Hematopoietic multipotent progenitor cell treated with erythropoietin and hydrocortisone succinate and interleukin-3 and kit ligand, for 6 days (in vitro differentiated cells): ENCODE measurements at regions not wholly inside any gene's neighbourhood (a gene's known extent, or its start where the extent isn't known, plus 50 kb on each side); places are given as distances from the start of the nearest gene placed in this dataset.
A peak's percentile ranks its signal among the peaks of the same experiment; 100 is the strongest.
"Not testable (repeated sequence)": the region's sequence is repeated elsewhere in the genome, so short reads cannot be mapped to it uniquely, and the experiment has no call there.

ENCODE experiments used
- DNase-seq: peaks from one replicate; pipeline ENCODE4 v3.0.0-alpha.2; 2015

- DNase-seq: no peak
Measured at GRCh38 chr3:30539206-30539605, 67.2 kb upstream of the TGFBR2 start.

GRCh38 chr3:30539772-30540171, 66.6 kb upstream of the TGFBR2 start:
- DNase-seq: no peak

DNA sequence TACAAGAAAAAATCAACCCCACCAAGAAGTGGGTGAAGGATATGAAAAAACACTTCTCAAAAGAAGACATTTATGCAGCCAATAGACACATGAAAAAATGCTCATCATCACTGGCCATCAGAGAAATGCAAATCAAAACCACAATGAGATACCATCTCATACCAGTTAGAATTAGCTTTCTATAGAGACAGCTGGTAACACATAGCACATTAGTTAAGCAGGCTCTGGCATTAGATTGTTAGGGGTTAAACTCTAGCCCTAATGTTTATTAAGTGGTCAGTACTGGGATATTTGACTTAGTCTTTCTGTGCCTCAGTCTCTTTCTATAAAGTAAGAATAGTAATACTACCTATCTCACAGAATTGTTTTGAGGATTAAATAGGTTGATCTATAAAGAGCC, 65.2 kb upstream of the TGFBR2 start:
- not testable (repeated sequence) for DNase-seq

DNA sequence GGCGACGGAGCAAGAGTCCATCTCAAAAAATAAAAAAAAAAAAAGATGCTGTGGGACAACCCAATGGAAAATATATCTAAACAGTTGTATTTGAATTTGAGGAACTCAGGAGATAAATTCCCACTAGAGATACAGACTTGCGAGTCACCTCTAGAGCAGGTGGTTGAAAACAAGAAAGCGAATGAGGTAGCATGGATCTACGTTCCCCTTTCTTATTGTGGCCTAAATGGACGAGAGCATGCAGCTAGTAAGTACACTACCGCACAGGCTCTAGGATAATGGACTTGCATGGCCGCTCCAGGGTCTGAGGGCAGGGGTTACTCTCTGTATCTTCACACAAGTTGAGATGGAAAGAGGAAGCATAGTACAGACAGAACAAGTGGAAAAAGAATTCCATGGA, 63.5 kb upstream of the TGFBR2 start:
- no peak for DNase-seq

- DNase-seq: no peak
Measured at GRCh38 chr3:30544812-30545211, 61.6 kb upstream of the TGFBR2 start.

- no peak for DNase-seq
Measured at GRCh38 chr3:30546934-30547333, 59.5 kb upstream of the TGFBR2 start.

DNA sequence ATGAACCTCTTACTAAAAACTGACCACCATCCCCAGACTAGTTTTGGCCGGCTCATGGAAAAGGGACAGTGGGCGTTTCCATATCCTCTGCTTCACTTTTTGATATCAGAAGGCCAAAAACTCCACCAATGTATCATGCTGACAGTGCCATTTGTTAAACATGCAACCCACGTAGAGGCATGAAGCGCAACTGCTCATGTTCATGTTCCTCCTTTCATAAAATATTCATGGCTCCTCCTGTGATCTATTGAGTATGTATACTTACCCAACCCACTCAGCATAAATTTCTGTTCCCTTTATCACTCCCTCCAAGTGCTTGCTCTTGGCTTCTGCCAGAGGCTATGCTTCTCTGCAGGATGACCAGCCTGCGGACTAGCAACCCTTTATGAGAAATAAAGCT, 58.7 kb upstream of the TGFBR2 start:
- DNase-seq: no peak

DNA sequence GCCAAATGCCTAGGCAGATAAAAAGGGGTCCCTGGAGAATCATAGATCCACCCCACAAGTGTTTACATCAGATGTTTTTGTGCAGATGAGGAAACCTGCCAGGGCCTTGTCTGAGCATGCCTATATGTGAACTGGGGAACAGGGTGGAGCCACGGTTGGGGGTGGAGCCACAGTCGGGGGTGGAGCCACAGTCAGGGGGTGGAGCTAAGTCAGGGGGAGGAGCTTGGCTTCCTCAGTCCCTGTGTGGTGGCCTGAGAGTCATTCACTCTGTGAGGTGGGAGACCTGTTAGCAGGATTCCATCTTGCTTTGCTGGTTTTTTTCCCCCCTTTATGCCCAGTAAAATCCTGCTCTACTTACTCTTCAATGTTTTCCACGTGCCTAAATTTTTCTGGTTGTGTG, 57.8 kb upstream of the TGFBR2 start:
- DNase-seq: peak; percentile 34

- no peak for DNase-seq
Measured at GRCh38 chr3:30549600-30549999, 56.8 kb upstream of the TGFBR2 start.

GRCh38 chr3:30550246-30550645, 56.2 kb upstream of the TGFBR2 start:
- no peak for DNase-seq

GRCh38 chr3:30551266-30551665, 55.1 kb upstream of the TGFBR2 start:
- no peak for DNase-seq

DNA sequence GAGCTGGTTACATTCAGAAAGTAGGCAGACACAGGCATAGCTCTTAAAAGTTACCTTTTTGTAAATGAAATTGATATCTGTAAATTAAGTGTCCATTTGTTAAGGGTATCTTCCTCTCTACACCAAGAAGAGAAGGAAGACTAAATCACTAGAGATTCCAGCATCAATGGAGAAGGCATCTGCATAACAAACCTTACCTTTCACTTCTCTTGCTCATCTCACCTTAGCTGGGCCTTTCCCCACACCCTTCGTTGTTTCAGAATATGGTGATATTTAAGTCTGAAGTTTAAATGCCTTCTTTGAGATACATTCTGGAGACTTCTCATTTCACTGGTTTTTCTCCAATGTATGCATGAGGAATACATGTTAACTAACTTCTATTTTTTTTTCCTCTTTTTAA, 54.5 kb upstream of the TGFBR2 start:
- no peak for DNase-seq

DNA sequence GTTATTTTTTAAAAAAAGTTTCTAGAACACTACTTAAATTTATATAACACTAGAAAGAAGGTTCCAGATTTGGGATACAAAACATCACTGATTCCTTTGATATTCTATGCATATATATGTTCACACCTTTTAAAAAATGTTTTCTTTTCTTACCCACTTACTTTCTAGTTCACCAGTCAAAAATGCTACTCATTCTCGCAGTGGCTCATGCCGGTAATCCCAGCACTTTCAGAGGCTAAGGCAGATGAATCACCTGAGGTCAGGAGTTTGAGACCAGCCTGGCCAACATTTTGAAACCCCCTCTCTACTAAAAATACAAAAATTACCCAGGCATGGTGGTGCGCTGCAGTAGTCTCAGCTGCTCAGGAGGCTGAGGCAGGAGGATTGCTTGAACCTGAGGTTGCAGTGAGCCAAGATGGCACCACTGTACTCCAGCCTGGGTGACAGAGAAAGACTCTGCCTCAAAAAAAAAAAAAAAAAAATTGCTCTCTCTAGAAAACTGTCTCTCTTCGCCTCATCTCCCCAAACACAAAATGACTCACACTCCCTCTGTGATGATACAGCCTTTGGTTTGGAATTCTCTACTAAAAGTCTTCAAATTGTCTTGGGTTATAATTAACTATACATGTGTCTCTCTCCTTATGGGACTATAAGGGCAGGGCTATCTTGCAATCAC, 52.6 kb upstream of the TGFBR2 start:
- DNase-seq: no peak

- DNase-seq: no peak
Measured at GRCh38 chr3:30554317-30554690, 52.1 kb upstream of the TGFBR2 start.

DNA sequence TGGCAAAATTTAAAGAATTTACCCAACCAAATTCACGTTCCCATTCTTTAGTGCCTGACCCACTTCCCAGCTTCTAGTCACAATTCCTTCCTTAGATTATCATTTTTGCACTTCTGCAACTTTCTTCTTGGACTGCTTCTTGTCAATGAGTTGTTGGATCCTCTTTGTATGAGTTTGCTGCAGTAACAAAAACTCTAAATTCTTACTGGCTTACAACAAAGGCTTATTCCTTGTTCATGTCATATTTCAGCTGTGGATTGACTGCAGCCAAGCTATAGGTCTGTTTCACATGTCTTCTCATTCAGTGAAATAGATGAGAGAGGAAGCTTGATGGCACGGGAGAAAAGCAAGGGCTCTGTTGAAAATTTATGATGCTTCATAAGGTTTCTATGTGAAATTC, 50.4 kb upstream of the TGFBR2 start:
- DNase-seq: no peak
